GM10248 (cell line): ENCODE measurements at regions not wholly inside any gene's neighbourhood (a gene's known extent, or its start where the extent isn't known, plus 50 kb on each side); places are given as distances from the start of the nearest gene placed in this dataset.

Experiments used
- CTCF ChIA-PET: fragments of 300-600 bp; sonication (Branson Sonifier 250); formaldehyde crosslinking; extraction: SDS; loops from one replicate; lab custom pipeline; 2021; ENCODE audit warnings: antibody characterized with exemption; lab: Yijun Ruan, JAX
- POLR2A ChIA-PET: fragments of 350-650 bp; sonication (Branson Sonifier 250); formaldehyde crosslinking; extraction: SDS; loops from one replicate; lab custom pipeline; 2020; ENCODE audit warnings: antibody characterized with exemption; lab: Yijun Ruan, JAX
- DNase-seq: peaks from one replicate; pipeline ENCODE4 v3.0.0; 2012; ENCODE audit errors: extremely low spot score
- CTCF ChIP-seq: IDR thresholded peaks from 2 replicates; pipeline ENCODE4 v1.5.1; 2012; ENCODE audit warnings: mild to moderate bottlenecking, low read depth; ENCODE audit errors: extremely low read depth, missing control alignments, control extremely low read depth

- TF ChIP-seq CTCF = no peak
- CTCF ChIA-PET = interaction anchor here (0.9 to 2.7 kb wide), 2 partner anchors 26 to 266 kb away, joined by 3 to 12 read pairs; no protein-coding TSS in a partner anchor
- DNase-seq = no peak
- POLR2A ChIA-PET = no interaction called here
These were observed 52.4 kb upstream of the ATP8B1 start for GRCh38 chr18:57855551-57855950.

- ChIA-PET POLR2A (no interaction called here), CTCF (interaction anchor here (0.9 to 2.7 kb wide), 3 partner anchors 14 to 267 kb away, joined by 3 to 12 read pairs (median 3); no protein-coding TSS in a partner anchor)
- TF ChIP-seq CTCF = no peak
- no peak for DNase-seq
These were observed 51.6 kb upstream of the ATP8B1 start for GRCh38 chr18:57854726-57855125.

- CTCF ChIA-PET = interaction anchor here (1.0 kb wide), 1 partner anchor 15 kb away, joined by 3 read pairs; no protein-coding TSS in a partner anchor
- no peak for DNase-seq
These were observed 50.7 kb upstream of the ATP8B1 start for GRCh38 chr18:57853864-57854263.

GRCh38 chr18:57853133-57853532, 50.0 kb upstream of the ATP8B1 start:
- no peak for DNase-seq
- no peak for TF ChIP-seq CTCF
- CTCF ChIA-PET = interaction anchor here (1.4 kb wide), 1 partner anchor 21 kb away, joined by 3 read pairs; no protein-coding TSS in a partner anchor
- POLR2A ChIA-PET = no interaction called here

More at GRCh38 chr18:57853864-57854263, 50.7 kb upstream of the ATP8B1 start:
- no peak for TF ChIP-seq CTCF
- POLR2A ChIA-PET = no interaction called here
